ENCODE measurements at regions not wholly inside any gene's neighbourhood (a gene's known extent, or its start where the extent isn't known, plus 50 kb on each side); places are given as distances from the start of the nearest gene placed in this dataset.

GRCh38 chr12:20212658-20213555, 155.4 kb upstream of the PDE3A start (continued):
- TF ChIP-seq TAF1 (conservative IDR thresholded peaks at IDR 0.05) (no peak), EGR1 (IDR thresholded peaks at IDR 0.05; ENCODE audit: low read depth in 2 of 2) (no peak)

GRCh38 chr12:20213723-20214625, 154.4 kb upstream of the PDE3A start:
- TF ChIP-seq RXRA (IDR thresholded peaks at IDR 0.05) (no peak), ATF3 (IDR thresholded peaks at IDR 0.05) (no peak), GABPA (IDR thresholded peaks at IDR 0.05 in 1 of 2, conservative IDR thresholded peaks at IDR 0.05 in 1 of 2) (no peak)
- WGBS = 71% methylated on average over 7 of the region's 7 CpGs
- H3K36me3 ChIP-seq (ENCODE audit: control insufficient read depth in 4 of 4, insufficient read depth in 3 of 4, low read depth in 1 of 4, low read length in 3 of 4) = no peaks in the 10 kb centered on the region
- no peaks in the 10 kb centered on the region for H3K9me3 ChIP-seq (ENCODE audit: control insufficient read depth in 4 of 4, low read length in 3 of 4)
- H3K4me1 ChIP-seq (ENCODE audit: control insufficient read depth in 4 of 4, insufficient read depth in 4 of 4, low read length in 3 of 4) = no peaks in the 10 kb centered on the region
- H3K27me3 ChIP-seq (ENCODE audit: control insufficient read depth in 4 of 4, insufficient read depth in 4 of 4, low read length in 3 of 4) = no peaks in the 10 kb centered on the region
- H3K4me3 ChIP-seq (ENCODE audit: low read depth in 1 of 3, low read length in 3 of 3) = no peak overlapping the region
- H3K27ac ChIP-seq (ENCODE audit: low read depth in 1 of 2, low read length in 2 of 2) = no peak overlapping the region
- H3K9ac ChIP-seq (ENCODE audit: low read depth in 1 of 2, low read length in 2 of 2) = no peak overlapping the region
- no peak for DNase-seq (ENCODE audit: low spot score)

DNA sequence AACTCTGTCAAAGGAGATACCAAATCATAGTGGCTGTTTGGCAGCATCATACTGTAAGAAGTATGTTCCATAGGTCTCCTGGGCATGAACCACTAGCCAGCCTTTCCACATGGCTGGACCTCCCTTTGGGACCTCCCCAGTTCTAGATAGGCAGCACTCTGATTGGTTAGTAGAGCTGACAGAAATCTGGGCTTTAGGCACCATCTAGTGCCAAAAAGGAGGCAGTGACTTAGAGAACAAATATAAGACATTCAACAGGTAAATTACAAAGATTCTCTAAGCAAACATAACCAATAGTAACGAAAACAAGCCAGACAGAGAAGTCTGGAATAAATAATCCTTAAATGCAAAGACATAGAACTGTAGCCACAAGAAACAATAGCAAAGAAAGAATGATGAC, 148.0 kb upstream of the PDE3A start:
- Histone ChIP-seq H3K27me3 (ENCODE audit: control insufficient read depth in 4 of 4, insufficient read depth in 4 of 4, low read length in 3 of 4) (no peaks in the 10 kb centered on the region), H3K36me3 (ENCODE audit: control insufficient read depth in 4 of 4, insufficient read depth in 3 of 4, low read depth in 1 of 4, low read length in 3 of 4) (no peaks in the 10 kb centered on the region), H3K27ac (ENCODE audit: low read depth in 1 of 2, low read length in 2 of 2) (no peak overlapping the region), H3K9ac (ENCODE audit: low read depth in 1 of 2, low read length in 2 of 2) (no peak overlapping the region), H3K9me3 (ENCODE audit: control insufficient read depth in 4 of 4, low read length in 3 of 4) (no peaks in the 10 kb centered on the region), H3K4me3 (ENCODE audit: low read depth in 1 of 3, low read length in 3 of 3) (no peak overlapping the region), H3K4me1 (ENCODE audit: control insufficient read depth in 4 of 4, insufficient read depth in 4 of 4, low read length in 3 of 4) (no peaks in the 10 kb centered on the region)
- DNase-seq (ENCODE audit: low spot score) = no peak
- WGBS = 80% methylated on average over 1 of the region's 1 CpG
- TF ChIP-seq HNF4G (IDR thresholded peaks at IDR 0.05) (no peak), JUND (IDR thresholded peaks at IDR 0.05) (no peak), HNF4A (conservative IDR thresholded peaks at IDR 0.05) (no peak), FOXA1 (IDR thresholded peaks at IDR 0.05) (no peak), ATF3 (IDR thresholded peaks at IDR 0.05) (no peak), GABPA (IDR thresholded peaks at IDR 0.05 in 1 of 2, conservative IDR thresholded peaks at IDR 0.05 in 1 of 2) (no peak), ZBTB33 (IDR thresholded peaks at IDR 0.05) (no peak), SP1 (IDR thresholded peaks at IDR 0.05) (no peak), RAD21 (IDR thresholded peaks at IDR 0.05) (peak; percentile 79)
- TF ChIP-seq, protein P1, sequence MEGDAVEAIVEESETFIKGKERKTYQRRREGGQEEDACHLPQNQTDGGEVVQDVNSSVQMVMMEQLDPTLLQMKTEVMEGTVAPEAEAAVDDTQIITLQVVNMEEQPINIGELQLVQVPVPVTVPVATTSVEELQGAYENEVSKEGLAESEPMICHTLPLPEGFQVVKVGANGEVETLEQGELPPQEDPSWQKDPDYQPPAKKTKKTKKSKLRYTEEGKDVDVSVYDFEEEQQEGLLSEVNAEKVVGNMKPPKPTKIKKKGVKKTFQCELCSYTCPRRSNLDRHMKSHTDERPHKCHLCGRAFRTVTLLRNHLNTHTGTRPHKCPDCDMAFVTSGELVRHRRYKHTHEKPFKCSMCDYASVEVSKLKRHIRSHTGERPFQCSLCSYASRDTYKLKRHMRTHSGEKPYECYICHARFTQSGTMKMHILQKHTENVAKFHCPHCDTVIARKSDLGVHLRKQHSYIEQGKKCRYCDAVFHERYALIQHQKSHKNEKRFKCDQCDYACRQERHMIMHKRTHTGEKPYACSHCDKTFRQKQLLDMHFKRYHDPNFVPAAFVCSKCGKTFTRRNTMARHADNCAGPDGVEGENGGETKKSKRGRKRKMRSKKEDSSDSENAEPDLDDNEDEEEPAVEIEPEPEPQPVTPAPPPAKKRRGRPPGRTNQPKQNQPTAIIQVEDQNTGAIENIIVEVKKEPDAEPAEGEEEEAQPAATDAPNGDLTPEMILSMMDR (IDR thresholded peaks at IDR 0.05; ENCODE audit: low read depth, low read length, missing input control) = peak; percentile 43
